ENCODE measurements at regions not wholly inside any gene's neighbourhood (a gene's known extent, or its start where the extent isn't known, plus 50 kb on each side); places are given as distances from the start of the nearest gene placed in this dataset.

DNA sequence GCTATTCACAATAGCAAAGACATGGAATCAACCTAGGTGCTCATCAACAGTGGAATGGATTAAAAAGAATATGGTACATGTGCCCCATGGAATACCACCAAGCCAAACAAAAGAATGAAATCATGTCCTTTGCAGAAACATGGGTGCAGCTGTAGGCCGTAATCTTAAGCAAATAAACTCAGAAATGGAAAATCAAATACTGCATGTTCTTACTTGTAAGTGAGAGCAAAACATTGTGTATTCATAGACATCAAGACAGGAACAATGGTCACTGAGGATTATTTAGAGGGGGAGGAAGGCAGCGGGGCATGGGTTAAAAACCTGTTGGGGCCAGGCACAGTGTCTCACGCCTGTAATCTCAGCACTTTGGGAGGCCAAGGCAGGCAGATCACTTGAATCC lies 304.7 kb upstream of the ROBO2 start:
- TF ChIP-seq, protein P1, sequence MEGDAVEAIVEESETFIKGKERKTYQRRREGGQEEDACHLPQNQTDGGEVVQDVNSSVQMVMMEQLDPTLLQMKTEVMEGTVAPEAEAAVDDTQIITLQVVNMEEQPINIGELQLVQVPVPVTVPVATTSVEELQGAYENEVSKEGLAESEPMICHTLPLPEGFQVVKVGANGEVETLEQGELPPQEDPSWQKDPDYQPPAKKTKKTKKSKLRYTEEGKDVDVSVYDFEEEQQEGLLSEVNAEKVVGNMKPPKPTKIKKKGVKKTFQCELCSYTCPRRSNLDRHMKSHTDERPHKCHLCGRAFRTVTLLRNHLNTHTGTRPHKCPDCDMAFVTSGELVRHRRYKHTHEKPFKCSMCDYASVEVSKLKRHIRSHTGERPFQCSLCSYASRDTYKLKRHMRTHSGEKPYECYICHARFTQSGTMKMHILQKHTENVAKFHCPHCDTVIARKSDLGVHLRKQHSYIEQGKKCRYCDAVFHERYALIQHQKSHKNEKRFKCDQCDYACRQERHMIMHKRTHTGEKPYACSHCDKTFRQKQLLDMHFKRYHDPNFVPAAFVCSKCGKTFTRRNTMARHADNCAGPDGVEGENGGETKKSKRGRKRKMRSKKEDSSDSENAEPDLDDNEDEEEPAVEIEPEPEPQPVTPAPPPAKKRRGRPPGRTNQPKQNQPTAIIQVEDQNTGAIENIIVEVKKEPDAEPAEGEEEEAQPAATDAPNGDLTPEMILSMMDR (IDR thresholded peaks at IDR 0.05) = no peak
- TF ChIP-seq POLR2AphosphoS5 (IDR thresholded peaks at IDR 0.05; ENCODE audit: low read depth, low read length) (no peak), SIN3A (IDR thresholded peaks at IDR 0.05; ENCODE audit: borderline replicate concordance, insufficient read depth, low read depth, low read length) (no peak)
- TF ChIP-seq, protein P2, sequence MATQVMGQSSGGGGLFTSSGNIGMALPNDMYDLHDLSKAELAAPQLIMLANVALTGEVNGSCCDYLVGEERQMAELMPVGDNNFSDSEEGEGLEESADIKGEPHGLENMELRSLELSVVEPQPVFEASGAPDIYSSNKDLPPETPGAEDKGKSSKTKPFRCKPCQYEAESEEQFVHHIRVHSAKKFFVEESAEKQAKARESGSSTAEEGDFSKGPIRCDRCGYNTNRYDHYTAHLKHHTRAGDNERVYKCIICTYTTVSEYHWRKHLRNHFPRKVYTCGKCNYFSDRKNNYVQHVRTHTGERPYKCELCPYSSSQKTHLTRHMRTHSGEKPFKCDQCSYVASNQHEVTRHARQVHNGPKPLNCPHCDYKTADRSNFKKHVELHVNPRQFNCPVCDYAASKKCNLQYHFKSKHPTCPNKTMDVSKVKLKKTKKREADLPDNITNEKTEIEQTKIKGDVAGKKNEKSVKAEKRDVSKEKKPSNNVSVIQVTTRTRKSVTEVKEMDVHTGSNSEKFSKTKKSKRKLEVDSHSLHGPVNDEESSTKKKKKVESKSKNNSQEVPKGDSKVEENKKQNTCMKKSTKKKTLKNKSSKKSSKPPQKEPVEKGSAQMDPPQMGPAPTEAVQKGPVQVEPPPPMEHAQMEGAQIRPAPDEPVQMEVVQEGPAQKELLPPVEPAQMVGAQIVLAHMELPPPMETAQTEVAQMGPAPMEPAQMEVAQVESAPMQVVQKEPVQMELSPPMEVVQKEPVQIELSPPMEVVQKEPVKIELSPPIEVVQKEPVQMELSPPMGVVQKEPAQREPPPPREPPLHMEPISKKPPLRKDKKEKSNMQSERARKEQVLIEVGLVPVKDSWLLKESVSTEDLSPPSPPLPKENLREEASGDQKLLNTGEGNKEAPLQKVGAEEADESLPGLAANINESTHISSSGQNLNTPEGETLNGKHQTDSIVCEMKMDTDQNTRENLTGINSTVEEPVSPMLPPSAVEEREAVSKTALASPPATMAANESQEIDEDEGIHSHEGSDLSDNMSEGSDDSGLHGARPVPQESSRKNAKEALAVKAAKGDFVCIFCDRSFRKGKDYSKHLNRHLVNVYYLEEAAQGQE (IDR thresholded peaks at IDR 0.05; ENCODE audit: insufficient read depth in 1 of 2, low read depth in 2 of 2, low read length in 1 of 2) = no peak

All from Panc1 (cell line).